GM21515 (cell line): ENCODE measurements at regions not wholly inside any gene's neighbourhood (a gene's known extent, or its start where the extent isn't known, plus 50 kb on each side); places are given as distances from the start of the nearest gene placed in this dataset.

Source experiments
- ATAC-seq: cut with Tn5 transposase; IDR thresholded peaks from one replicate; pipeline ENCODE4 v1.9.1; 2021; ENCODE audit not compliant: unreplicated experiment

- no peak for ATAC-seq
Observed at GRCh38 chr13:90089051-90089450, 1258.4 kb upstream of the MIR17HG start.

DNA sequence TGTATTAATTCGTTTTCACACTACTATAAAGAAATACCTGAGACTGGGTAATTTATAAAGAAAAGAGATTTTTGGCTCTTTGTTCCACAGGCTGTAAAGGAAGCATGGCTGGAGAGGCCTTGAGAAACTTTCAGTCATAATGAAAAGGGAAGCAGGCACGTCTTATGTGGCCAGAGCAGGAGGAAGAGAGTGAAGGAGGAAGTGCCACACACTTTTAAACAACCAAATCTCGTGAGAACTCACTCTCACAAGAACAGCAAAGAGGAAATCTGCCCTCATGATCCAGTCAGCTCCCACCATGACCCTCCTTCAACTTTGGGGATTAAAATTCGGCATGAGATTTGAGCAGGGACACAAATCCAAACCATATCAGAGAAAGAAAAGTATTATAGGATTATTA, 1255.9 kb upstream of the MIR17HG start:
- ATAC-seq, result no peak

DNA sequence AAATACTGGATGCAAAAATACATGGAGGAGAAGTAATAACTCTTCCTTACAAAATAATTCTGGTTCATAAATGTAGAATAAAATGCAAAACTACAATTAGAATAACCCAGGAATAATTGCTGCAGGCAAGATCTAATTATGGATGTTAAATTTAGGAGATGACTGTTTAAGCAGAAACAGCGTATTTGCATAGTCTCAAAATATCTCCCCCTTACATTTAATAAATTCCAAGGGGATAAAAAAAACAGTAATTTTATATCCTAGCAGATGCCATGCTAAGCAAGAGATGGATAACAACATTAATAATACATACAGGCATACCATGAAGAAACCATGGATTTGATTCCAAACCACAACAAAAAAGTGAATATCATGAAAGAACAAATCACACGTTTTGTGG, 1253.1 kb upstream of the MIR17HG start:
- no peak for ATAC-seq

DNA sequence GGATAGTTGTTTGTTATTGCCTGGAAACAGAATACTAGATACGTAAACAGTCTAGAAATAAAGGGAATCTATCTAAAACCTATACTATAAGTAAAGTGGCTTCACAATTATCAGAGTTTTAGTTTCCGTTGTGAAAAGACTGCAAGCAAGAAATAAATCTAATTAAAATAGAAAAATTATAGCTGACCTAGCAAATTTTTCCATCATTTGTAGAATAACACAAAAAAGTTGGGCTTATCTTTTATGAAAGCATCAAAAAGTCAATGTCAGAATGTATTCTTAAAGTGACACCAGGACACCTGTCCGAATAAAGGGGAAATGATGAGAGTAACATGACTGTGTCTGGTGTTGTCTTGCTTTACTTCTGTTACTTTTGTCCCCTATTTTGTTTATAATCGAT, 1248.9 kb upstream of the MIR17HG start:
- no peak for ATAC-seq

DNA sequence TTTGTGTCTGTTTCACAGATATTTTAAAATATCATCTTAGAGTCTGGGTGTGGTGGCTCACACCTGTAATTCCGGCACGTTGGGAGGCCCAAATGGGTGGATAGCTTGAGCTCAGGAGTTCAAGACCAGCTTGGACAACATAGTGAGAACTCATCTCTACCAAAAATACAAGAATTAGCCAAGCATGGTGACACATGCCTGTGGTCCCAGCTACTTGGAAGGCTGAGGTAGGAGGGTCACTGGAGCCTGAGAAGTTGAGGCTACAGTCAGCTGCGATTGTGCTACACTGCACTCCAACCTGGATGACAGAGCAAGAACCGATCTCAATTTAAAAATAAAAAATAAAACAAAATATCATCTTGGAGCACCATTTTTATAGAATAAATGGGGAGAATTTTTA, 1247.6 kb upstream of the MIR17HG start:
- ATAC-seq, result no peak

- no peak for ATAC-seq
Observed at GRCh38 chr13:90103099-90103784, 1244.2 kb upstream of the MIR17HG start.

GRCh38 chr13:90104764-90105163, 1242.7 kb upstream of the MIR17HG start:
- ATAC-seq, result no peak

GRCh38 chr13:90105276-90105675, 1242.2 kb upstream of the MIR17HG start:
- no peak for ATAC-seq

DNA sequence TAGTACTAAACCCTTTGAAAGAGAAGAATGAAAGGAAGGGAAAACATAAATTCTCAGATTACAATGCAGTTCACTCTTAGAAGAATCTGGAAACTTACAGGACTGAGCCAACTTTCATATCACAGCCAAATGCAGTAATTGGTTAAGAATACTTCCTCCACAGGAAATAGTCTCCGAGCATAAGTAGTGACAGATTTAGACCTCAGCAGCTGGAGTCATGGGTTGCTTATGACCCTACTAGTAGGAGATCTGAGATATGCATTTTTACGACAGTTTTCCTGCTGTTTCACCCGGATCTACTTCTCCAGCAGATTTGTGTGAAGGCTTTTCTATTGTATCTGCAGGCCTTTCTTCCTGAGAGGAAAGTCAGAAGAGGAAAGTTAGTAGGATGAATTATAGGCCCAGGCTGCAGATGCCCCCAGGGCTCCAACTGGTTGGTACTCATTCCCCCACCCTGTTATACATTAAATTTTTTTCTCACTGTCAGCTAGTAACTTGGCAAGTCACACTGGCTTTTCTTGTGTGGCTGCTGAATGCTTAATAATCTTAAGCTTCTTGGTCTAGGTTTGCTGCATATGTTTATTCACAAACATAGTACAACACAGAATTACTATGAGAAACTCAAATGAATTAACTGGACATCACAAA, 1241.5 kb upstream of the MIR17HG start:
- no peak for ATAC-seq

DNA sequence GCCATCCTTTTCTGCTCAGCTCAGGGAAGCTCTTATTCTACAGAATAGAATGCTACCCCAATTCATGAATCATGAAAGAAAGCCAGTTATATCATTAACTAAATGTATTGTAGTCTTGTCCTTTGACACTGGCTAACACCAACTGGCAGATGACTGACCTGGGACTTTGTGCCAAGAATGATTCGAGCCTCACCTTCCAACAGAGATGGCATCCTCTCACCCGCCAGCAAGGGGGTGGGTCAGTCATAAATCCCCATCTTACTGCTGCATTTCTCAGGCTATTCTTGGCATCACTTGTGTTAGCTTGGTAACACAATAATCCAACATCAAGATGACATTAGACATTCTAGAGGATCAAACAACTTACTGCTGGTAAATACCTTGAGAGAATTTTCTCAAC, 1239.8 kb upstream of the MIR17HG start:
- ATAC-seq, result no peak

GRCh38 chr13:90108547-90108946, 1238.9 kb upstream of the MIR17HG start:
- ATAC-seq, result no peak

- ATAC-seq, result no peak
Observed at GRCh38 chr13:90116121-90116520, 1231.4 kb upstream of the MIR17HG start.

DNA sequence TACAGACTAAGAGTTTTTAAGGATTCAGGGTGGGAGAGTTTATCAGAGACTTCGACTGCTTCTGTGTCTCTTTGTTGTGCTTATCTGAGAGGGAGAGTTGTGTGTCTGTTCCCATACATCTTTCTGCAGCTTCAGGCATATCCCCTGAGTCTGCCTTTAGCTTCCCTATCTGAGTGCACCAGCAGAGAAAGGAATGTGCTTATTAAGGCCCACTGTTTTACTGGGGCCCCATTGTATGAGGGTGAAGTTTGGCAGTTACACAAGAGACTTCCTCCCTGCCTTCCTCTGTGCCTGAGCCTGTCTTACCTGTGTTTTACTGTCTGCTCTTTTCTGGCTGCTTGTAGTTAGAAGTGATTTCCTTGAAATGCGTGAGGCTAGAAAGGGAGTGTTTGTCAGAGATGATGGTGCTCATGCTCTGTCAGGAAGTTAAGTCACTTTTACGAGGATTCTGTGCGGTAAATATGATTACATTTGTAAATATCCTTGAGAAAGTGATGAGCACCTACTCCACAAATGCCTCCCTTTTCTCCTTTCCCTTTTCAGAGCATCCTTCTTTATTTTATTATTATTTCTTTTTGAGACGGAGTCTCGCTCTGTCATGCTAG, 1228.9 kb upstream of the MIR17HG start:
- ATAC-seq, result no peak

DNA sequence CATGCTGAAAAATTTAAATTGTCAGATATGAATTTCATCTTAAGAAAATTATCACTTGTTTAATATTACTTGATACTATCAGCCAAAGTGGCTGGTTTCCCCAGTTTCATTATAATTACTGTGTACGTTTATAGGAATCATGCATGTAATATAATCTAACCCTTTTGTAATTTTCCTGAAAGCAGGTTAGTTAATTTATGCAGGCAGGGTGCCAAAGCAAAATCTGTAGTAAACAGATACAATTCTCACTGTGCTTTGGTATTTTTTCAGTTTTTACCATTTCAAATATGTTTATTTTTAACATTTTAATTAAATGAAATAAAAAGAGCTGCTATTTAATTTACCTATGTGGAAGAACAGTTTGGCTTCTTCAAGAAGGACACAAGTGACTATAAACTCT, 1227.5 kb upstream of the MIR17HG start:
- ATAC-seq, result no peak

GRCh38 chr13:90121784-90122183, 1225.7 kb upstream of the MIR17HG start:
- ATAC-seq, result no peak

DNA sequence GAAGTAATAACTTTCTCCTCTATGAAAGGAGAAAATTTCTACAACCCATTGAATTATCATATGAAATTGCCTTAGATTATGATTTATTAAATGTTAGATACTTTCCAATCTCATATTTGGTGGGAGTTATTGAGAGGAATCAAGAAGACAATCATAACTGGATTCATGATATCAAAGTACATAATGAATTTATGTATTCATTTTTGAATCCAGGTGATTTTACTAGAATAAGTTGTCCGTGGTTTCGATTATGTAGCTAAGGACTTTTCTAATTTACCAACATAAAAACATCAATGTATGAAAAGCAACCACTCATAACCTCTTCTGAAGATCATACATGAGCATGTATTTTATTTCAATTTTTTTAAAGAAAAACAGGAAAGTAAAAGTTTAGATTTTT, 1225.0 kb upstream of the MIR17HG start:
- ATAC-seq, result no peak

DNA sequence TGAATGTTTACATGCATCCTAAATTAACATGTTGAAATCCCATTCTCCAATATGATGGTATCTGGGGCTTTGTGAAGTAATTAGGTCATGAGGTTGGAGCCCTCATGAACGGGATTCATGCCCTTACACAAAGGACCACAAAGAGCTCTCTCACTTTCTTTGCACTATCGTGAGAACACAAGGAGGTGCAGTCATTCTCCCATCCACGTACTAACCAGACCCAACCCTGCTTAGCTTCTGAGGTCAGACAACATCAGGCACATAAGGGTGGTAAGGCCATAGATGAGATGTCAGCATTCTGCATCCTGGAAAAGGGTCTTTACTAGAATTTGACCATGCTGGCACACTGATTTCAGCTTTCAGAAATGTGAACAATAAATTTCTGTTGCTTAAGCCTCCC, 1211.9 kb upstream of the MIR17HG start:
- no peak for ATAC-seq

- no peak for ATAC-seq
Observed at GRCh38 chr13:90142251-90142650, 1205.2 kb upstream of the MIR17HG start.

DNA sequence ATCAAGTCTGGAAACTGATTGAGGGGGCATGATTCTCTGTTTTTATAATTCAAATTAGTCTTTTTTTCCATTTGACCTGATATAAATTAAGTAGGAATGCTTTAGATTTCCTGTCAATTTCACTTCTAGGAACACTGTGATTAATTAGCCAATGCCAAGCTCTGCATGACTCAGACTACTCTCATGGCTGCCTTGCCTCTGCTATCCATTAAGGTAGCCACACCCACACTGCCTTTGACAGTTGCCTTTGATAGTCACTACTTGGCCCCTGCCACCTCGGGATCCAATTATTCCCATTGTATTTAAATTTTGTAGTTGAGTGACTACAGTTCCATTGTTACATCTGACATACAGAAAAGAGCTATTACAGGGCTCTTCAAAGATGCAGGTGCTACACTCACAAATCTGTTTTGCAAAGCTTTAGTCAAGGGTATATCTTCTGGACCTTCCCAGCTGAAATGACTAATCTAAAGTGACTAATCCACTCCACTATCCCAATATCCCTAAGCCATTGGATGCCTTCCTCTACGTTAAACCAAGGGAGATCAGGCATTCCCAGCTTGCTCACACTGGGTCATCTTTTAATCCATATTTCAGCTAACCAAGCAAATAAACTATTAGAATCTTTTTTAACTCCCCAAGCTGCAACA, 1193.1 kb upstream of the MIR17HG start:
- no peak for ATAC-seq

- no peak for ATAC-seq
Observed at GRCh38 chr13:90156390-90156789, 1191.1 kb upstream of the MIR17HG start.

DNA sequence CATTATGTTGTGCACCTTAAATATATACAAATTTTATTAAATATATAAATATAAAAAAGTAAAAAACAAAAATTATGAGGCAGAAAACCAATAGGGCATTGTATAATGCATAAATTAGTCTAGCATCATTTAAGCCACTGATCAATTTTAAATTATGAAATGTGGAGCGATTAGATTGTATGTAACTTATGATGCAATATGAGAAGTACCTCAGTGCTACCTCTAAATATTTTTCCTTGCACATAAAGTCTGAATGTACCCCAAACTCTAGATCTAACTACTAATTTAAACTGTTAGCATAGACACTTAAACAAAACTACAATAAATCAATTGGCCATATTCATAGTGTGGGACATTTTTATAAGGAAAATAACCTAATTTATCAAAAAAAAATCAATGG, 1178.5 kb upstream of the MIR17HG start:
- ATAC-seq, result no peak

- no peak for ATAC-seq
Observed at GRCh38 chr13:90170208-90170607, 1177.3 kb upstream of the MIR17HG start.
